ENCODE measurements at regions not wholly inside any gene's neighbourhood (a gene's known extent, or its start where the extent isn't known, plus 50 kb on each side); places are given as distances from the start of the nearest gene placed in this dataset.

- Histone ChIP-seq H3K4me3 (ENCODE audit: low read length) (no peak overlapping the region), H2AK5ac (ENCODE audit: low read length) (no peak overlapping the region), H3K79me1 (ENCODE audit: low read length) (no peaks in the 10 kb centered on the region), H3K36me3 (ENCODE audit: control insufficient read depth, insufficient read depth, low read length) (no peaks in the 10 kb centered on the region), H3K27ac (ENCODE audit: low read depth, low read length) (no peak overlapping the region), H3K4ac (ENCODE audit: low read depth, low read length) (no peak overlapping the region), H3K4me1 (ENCODE audit: control insufficient read depth, low read depth, low read length) (no peaks in the 10 kb centered on the region), H2BK15ac (replicated peaks; ENCODE audit: low read depth) (no peak overlapping the region), H3K27me3 (ENCODE audit: insufficient read depth, low read length, poor library complexity) (no peaks in the 10 kb centered on the region), H4K5ac (ENCODE audit: low read length) (no peak overlapping the region), H3K4me2 (ENCODE audit: low read length) (no peak overlapping the region), H2BK120ac (ENCODE audit: low read depth, low read length) (no peak overlapping the region), H3K23ac (ENCODE audit: low read length) (no peak overlapping the region), H3K56ac (ENCODE audit: low read length) (no peak overlapping the region), H3K18ac (ENCODE audit: low read length) (no peak overlapping the region), H2BK5ac (ENCODE audit: low read length) (no peak overlapping the region), H3K9ac (ENCODE audit: low read length) (no peak overlapping the region), H4K8ac (ENCODE audit: low read depth, low read length) (no peak overlapping the region), H3K79me2 (ENCODE audit: control insufficient read depth, insufficient read depth, low read length) (no peaks in the 10 kb centered on the region)
- no CpG with 5 or more reads among the region's 2 CpGs for WGBS (ENCODE audit: extremely low coverage, insufficient coverage, low lambda C conversion rate)
- no peak for DNase-seq
Observed at GRCh38 chr4:134540588-134540987, 339.0 kb upstream of the PABPC4L start.

GRCh38 chr4:134539729-134540231 lies 338.2 kb upstream of the PABPC4L start:
- WGBS (ENCODE audit: extremely low coverage, insufficient coverage, low lambda C conversion rate): no CpG with 5 or more reads among the region's 1 CpG
- no peak overlapping the region for H3K27ac ChIP-seq (ENCODE audit: low read depth, low read length)

GRCh38 chr4:134537701-134538100 lies 336.1 kb upstream of the PABPC4L start:
- Histone ChIP-seq H4K5ac (ENCODE audit: low read length) (no peak overlapping the region), H2BK5ac (ENCODE audit: low read length) (no peak overlapping the region), H2BK120ac (ENCODE audit: low read depth, low read length) (no peak overlapping the region), H3K27ac (ENCODE audit: low read depth, low read length) (no peak overlapping the region), H3K18ac (ENCODE audit: low read length) (no peak overlapping the region), H3K79me2 (ENCODE audit: control insufficient read depth, insufficient read depth, low read length) (no peaks in the 10 kb centered on the region), H3K56ac (ENCODE audit: low read length) (no peak overlapping the region), H2AK5ac (ENCODE audit: low read length) (no peak overlapping the region), H3K9ac (ENCODE audit: low read length) (no peak overlapping the region), H3K4ac (ENCODE audit: low read depth, low read length) (no peak overlapping the region), H2BK15ac (replicated peaks; ENCODE audit: low read depth) (no peak overlapping the region), H3K27me3 (ENCODE audit: insufficient read depth, low read length, poor library complexity) (no peaks in the 10 kb centered on the region), H3K4me2 (ENCODE audit: low read length) (no peak overlapping the region), H3K23ac (ENCODE audit: low read length) (no peak overlapping the region), H3K4me3 (ENCODE audit: low read length) (no peak overlapping the region), H3K4me1 (ENCODE audit: control insufficient read depth, low read depth, low read length) (no peaks in the 10 kb centered on the region), H4K8ac (ENCODE audit: low read depth, low read length) (no peak overlapping the region), H3K36me3 (ENCODE audit: control insufficient read depth, insufficient read depth, low read length) (no peaks in the 10 kb centered on the region), H3K79me1 (ENCODE audit: low read length) (no peaks in the 10 kb centered on the region)
- DNase-seq: no peak

More at GRCh38 chr4:134539729-134540231, 338.2 kb upstream of the PABPC4L start:
- H3K79me1 ChIP-seq (ENCODE audit: low read length): no peaks in the 10 kb centered on the region
- H2AK5ac ChIP-seq (ENCODE audit: low read length): no peak overlapping the region
- no peak overlapping the region for H3K9ac ChIP-seq (ENCODE audit: low read length)
- no peaks in the 10 kb centered on the region for H3K79me2 ChIP-seq (ENCODE audit: control insufficient read depth, insufficient read depth, low read length)
- H3K27me3 ChIP-seq (ENCODE audit: insufficient read depth, low read length, poor library complexity): no peaks in the 10 kb centered on the region
- no peaks in the 10 kb centered on the region for H3K36me3 ChIP-seq (ENCODE audit: control insufficient read depth, insufficient read depth, low read length)
- H2BK120ac ChIP-seq (ENCODE audit: low read depth, low read length): no peak overlapping the region
- H3K23ac ChIP-seq (ENCODE audit: low read length): no peak overlapping the region
- H4K8ac ChIP-seq (ENCODE audit: low read depth, low read length): no peak overlapping the region
- no peak overlapping the region for H3K56ac ChIP-seq (ENCODE audit: low read length)
- no peak overlapping the region for H3K4me2 ChIP-seq (ENCODE audit: low read length)
- H3K4me1 ChIP-seq (ENCODE audit: control insufficient read depth, low read depth, low read length): no peaks in the 10 kb centered on the region
- no peak overlapping the region for H3K4ac ChIP-seq (ENCODE audit: low read depth, low read length)
- H3K4me3 ChIP-seq (ENCODE audit: low read length): no peak overlapping the region
- DNase-seq: no peak
- no peak overlapping the region for H2BK15ac ChIP-seq (replicated peaks; ENCODE audit: low read depth)
- no peak overlapping the region for H2BK5ac ChIP-seq (ENCODE audit: low read length)
- H4K5ac ChIP-seq (ENCODE audit: low read length): no peak overlapping the region
- H3K18ac ChIP-seq (ENCODE audit: low read length): no peak overlapping the region

GRCh38 chr4:134533068-134533467 lies 331.5 kb upstream of the PABPC4L start:
- no peak overlapping the region for H4K8ac ChIP-seq (ENCODE audit: low read depth, low read length)
- H2BK5ac ChIP-seq (ENCODE audit: low read length): no peak overlapping the region
- WGBS (ENCODE audit: extremely low coverage, insufficient coverage, low lambda C conversion rate): no CpG with 5 or more reads among the region's 3 CpGs
- no peaks in the 10 kb centered on the region for H3K36me3 ChIP-seq (ENCODE audit: control insufficient read depth, insufficient read depth, low read length)
- H3K9ac ChIP-seq (ENCODE audit: low read length): no peak overlapping the region
- H3K79me2 ChIP-seq (ENCODE audit: control insufficient read depth, insufficient read depth, low read length): no peaks in the 10 kb centered on the region
- H3K4me2 ChIP-seq (ENCODE audit: low read length): no peak overlapping the region
- H4K5ac ChIP-seq (ENCODE audit: low read length): no peak overlapping the region
- H3K18ac ChIP-seq (ENCODE audit: low read length): no peak overlapping the region
- H2AK5ac ChIP-seq (ENCODE audit: low read length): no peak overlapping the region
- H3K4ac ChIP-seq (ENCODE audit: low read depth, low read length): no peak overlapping the region
- H2BK15ac ChIP-seq (replicated peaks; ENCODE audit: low read depth): no peak overlapping the region
- no peak overlapping the region for H3K23ac ChIP-seq (ENCODE audit: low read length)
- DNase-seq: no peak
- no peak overlapping the region for H3K27ac ChIP-seq (ENCODE audit: low read depth, low read length)
- no peak overlapping the region for H3K56ac ChIP-seq (ENCODE audit: low read length)
- no peak overlapping the region for H2BK120ac ChIP-seq (ENCODE audit: low read depth, low read length)
- H3K79me1 ChIP-seq (ENCODE audit: low read length): no peaks in the 10 kb centered on the region
- no peak overlapping the region for H3K4me3 ChIP-seq (ENCODE audit: low read length)
- no peaks in the 10 kb centered on the region for H3K27me3 ChIP-seq (ENCODE audit: insufficient read depth, low read length, poor library complexity)
- no peaks in the 10 kb centered on the region for H3K4me1 ChIP-seq (ENCODE audit: control insufficient read depth, low read depth, low read length)

- H2AK5ac ChIP-seq (ENCODE audit: low read length): no peak overlapping the region
- H4K8ac ChIP-seq (ENCODE audit: low read depth, low read length): no peak overlapping the region
- H3K27ac ChIP-seq (ENCODE audit: low read depth, low read length): no peak overlapping the region
- H2BK15ac ChIP-seq (replicated peaks; ENCODE audit: low read depth): no peak overlapping the region
- H3K4me1 ChIP-seq (ENCODE audit: control insufficient read depth, low read depth, low read length): no peaks in the 10 kb centered on the region
- no peaks in the 10 kb centered on the region for H3K79me2 ChIP-seq (ENCODE audit: control insufficient read depth, insufficient read depth, low read length)
- H3K56ac ChIP-seq (ENCODE audit: low read length): no peak overlapping the region
- no peaks in the 10 kb centered on the region for H3K36me3 ChIP-seq (ENCODE audit: control insufficient read depth, insufficient read depth, low read length)
- H3K23ac ChIP-seq (ENCODE audit: low read length): no peak overlapping the region
- no peaks in the 10 kb centered on the region for H3K79me1 ChIP-seq (ENCODE audit: low read length)
- no peak overlapping the region for H4K5ac ChIP-seq (ENCODE audit: low read length)
- no CpG with 5 or more reads among the region's 1 CpG for WGBS (ENCODE audit: extremely low coverage, insufficient coverage, low lambda C conversion rate)
- no peak overlapping the region for H3K4ac ChIP-seq (ENCODE audit: low read depth, low read length)
- no peak overlapping the region for H3K4me3 ChIP-seq (ENCODE audit: low read length)
- no peak for DNase-seq
- no peaks in the 10 kb centered on the region for H3K27me3 ChIP-seq (ENCODE audit: insufficient read depth, low read length, poor library complexity)
- no peak overlapping the region for H3K9ac ChIP-seq (ENCODE audit: low read length)
- no peak overlapping the region for H2BK5ac ChIP-seq (ENCODE audit: low read length)
- no peak overlapping the region for H3K4me2 ChIP-seq (ENCODE audit: low read length)
- no peak overlapping the region for H3K18ac ChIP-seq (ENCODE audit: low read length)
- no peak overlapping the region for H2BK120ac ChIP-seq (ENCODE audit: low read depth, low read length)
Observed at GRCh38 chr4:134531013-134531412, 329.4 kb upstream of the PABPC4L start.

- Histone ChIP-seq H3K27ac (ENCODE audit: low read depth, low read length) (no peak overlapping the region), H3K4me3 (ENCODE audit: low read length) (no peak overlapping the region), H3K56ac (ENCODE audit: low read length) (no peak overlapping the region), H2AK5ac (ENCODE audit: low read length) (no peak overlapping the region), H3K18ac (ENCODE audit: low read length) (no peak overlapping the region), H4K8ac (ENCODE audit: low read depth, low read length) (no peak overlapping the region), H3K4me1 (ENCODE audit: control insufficient read depth, low read depth, low read length) (no peaks in the 10 kb centered on the region), H2BK15ac (replicated peaks; ENCODE audit: low read depth) (no peak overlapping the region), H4K5ac (ENCODE audit: low read length) (no peak overlapping the region), H3K79me2 (ENCODE audit: control insufficient read depth, insufficient read depth, low read length) (no peaks in the 10 kb centered on the region), H2BK5ac (ENCODE audit: low read length) (no peak overlapping the region), H3K36me3 (ENCODE audit: control insufficient read depth, insufficient read depth, low read length) (no peaks in the 10 kb centered on the region), H3K79me1 (ENCODE audit: low read length) (no peaks in the 10 kb centered on the region), H2BK120ac (ENCODE audit: low read depth, low read length) (no peak overlapping the region), H3K4me2 (ENCODE audit: low read length) (no peak overlapping the region), H3K4ac (ENCODE audit: low read depth, low read length) (no peak overlapping the region), H3K27me3 (ENCODE audit: insufficient read depth, low read length, poor library complexity) (no peaks in the 10 kb centered on the region), H3K9ac (ENCODE audit: low read length) (no peak overlapping the region), H3K23ac (ENCODE audit: low read length) (no peak overlapping the region)
- no CpG with 5 or more reads among the region's 1 CpG for WGBS (ENCODE audit: extremely low coverage, insufficient coverage, low lambda C conversion rate)
- DNase-seq: no peak
Observed at GRCh38 chr4:134529629-134530028, 328.0 kb upstream of the PABPC4L start.
